GM23248 (cell line): ENCODE measurements at regions not wholly inside any gene's neighbourhood (a gene's known extent, or its start where the extent isn't known, plus 50 kb on each side); places are given as distances from the start of the nearest gene placed in this dataset.
"Not testable (repeated sequence)": the region's sequence is repeated elsewhere in the genome, so short reads cannot be mapped to it uniquely, and the experiment has no call there.

ENCODE experiments used
- EZH2 ChIP-seq: fragments of 200-600 bp; sonication (generic); IDR thresholded peaks from 2 replicates; pipeline ENCODE4 v1.6.1; 2018; ENCODE audit warnings: antibody characterized with exemption, mild to moderate bottlenecking; ENCODE audit not compliant: insufficient read depth, poor library complexity, severe bottlenecking
- EZH2phosphoT487 ChIP-seq: fragments of 200-600 bp; sonication (generic); IDR thresholded peaks from 2 replicates; pipeline ENCODE4 v1.6.1; 2018; ENCODE audit warnings: antibody characterized with exemption, moderate library complexity, mild to moderate bottlenecking, low read depth; ENCODE audit not compliant: insufficient read depth

GRCh38 chr17:27962581-27962980 lies 69.4 kb upstream of the LYRM9 start:
- TF ChIP-seq EZH2phosphoT487, EZH2: not testable (repeated sequence)
